HL-60 (cell line): ENCODE measurements at regions not wholly inside any gene's neighbourhood (a gene's known extent, or its start where the extent isn't known, plus 50 kb on each side); places are given as distances from the start of the nearest gene placed in this dataset.

ENCODE experiments used
- DNase-seq, 2 experiments: peaks; one replicate each; pipeline ENCODE4 v3.0.0-alpha.2; 2010 to 2020; ENCODE audit warnings: low read depth in 1 of 2, low spot score in 1 of 2
- H3K27ac ChIP-seq: fragments of 250-450 bp; sonication (Bioruptor Pico); replicated peaks from 2 replicates; pipeline ENCODE4 v1.5.1; 2020; ENCODE audit warnings: mild to moderate bottlenecking, moderate library complexity
- H3K27me3 ChIP-seq: fragments of 250-450 bp; sonication (Bioruptor Pico); 2 replicates; pipeline ENCODE4 v1.5.1; 2021; ENCODE audit warnings: mild to moderate bottlenecking, moderate library complexity; ENCODE audit not compliant: insufficient read depth, poor library complexity, severe bottlenecking
- H3K4me3 ChIP-seq: replicated peaks from 2 replicates; pipeline ENCODE4 v1.5.1; 2011; ENCODE audit warnings: mild to moderate bottlenecking, control low read depth, low read length; ENCODE audit not compliant: insufficient read depth
- GABPA ChIP-seq: IDR thresholded peaks from 2 replicates; pipeline ENCODE4 v1.6.1; 2012; ENCODE audit warnings: low read depth
- POLR2AphosphoS5 ChIP-seq: IDR thresholded peaks from 2 replicates; pipeline ENCODE4 v1.6.1; 2012; ENCODE audit warnings: low read depth
- SPI1 ChIP-seq: IDR thresholded peaks from 2 replicates; pipeline ENCODE4 v1.6.1; 2012; ENCODE audit warnings: low read depth, mild to moderate bottlenecking, borderline replicate concordance
- TF ChIP-seq, protein P1 (sequence below): IDR thresholded peaks from one replicate; pipeline ENCODE4 v1.5.1; 2011; ENCODE audit warnings: low read length, control low read depth, inconsistent platforms; ENCODE audit not compliant: insufficient read depth
- TF ChIP-seq, protein P2 (sequence below): IDR thresholded peaks from 2 replicates; pipeline ENCODE4 v1.6.1; 2012; ENCODE audit warnings: low read depth; ENCODE audit not compliant: insufficient replicate concordance

DNA sequence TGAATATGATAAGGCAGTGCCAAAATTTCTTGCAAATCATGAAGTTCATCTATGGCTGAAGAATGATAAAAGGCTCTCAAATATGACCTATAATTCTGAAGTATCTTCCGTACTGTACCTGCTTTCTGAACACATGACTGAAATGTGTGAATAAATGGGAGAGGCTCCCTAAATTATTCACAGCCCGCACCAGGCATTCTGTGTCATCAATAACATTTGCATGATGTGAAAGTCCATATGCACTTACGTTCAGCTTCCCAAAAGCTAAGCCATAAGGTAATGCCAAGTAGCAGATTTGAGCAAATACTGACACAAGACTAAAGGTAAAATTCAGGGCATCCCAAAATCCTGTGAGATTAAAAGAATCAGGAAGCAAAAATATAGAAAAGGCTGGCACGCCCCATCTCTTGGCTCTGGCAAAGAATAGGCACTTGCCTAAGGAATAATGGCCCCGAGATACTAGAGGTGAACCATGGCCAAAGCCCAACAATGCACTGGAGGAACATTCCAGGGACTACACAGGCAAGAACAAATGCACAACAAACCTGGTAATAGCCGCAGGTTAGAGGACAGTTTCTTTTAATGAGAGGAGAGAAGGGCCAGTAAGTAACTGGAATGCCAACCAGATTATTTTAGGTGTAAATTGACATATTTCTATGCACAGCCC is 280.5 kb downstream of the IPMK start:
- DNase-seq = no peak
- H3K4me3 ChIP-seq = no peak overlapping the region
- H3K27me3 ChIP-seq = no peaks in the 10 kb centered on the region
- H3K27ac ChIP-seq = no peak overlapping the region
- no peak for TF ChIP-seq SPI1
- TF ChIP-seq, protein P1, sequence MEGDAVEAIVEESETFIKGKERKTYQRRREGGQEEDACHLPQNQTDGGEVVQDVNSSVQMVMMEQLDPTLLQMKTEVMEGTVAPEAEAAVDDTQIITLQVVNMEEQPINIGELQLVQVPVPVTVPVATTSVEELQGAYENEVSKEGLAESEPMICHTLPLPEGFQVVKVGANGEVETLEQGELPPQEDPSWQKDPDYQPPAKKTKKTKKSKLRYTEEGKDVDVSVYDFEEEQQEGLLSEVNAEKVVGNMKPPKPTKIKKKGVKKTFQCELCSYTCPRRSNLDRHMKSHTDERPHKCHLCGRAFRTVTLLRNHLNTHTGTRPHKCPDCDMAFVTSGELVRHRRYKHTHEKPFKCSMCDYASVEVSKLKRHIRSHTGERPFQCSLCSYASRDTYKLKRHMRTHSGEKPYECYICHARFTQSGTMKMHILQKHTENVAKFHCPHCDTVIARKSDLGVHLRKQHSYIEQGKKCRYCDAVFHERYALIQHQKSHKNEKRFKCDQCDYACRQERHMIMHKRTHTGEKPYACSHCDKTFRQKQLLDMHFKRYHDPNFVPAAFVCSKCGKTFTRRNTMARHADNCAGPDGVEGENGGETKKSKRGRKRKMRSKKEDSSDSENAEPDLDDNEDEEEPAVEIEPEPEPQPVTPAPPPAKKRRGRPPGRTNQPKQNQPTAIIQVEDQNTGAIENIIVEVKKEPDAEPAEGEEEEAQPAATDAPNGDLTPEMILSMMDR = no peak
- TF ChIP-seq POLR2AphosphoS5 = no peak
- no peak for TF ChIP-seq GABPA

DNA sequence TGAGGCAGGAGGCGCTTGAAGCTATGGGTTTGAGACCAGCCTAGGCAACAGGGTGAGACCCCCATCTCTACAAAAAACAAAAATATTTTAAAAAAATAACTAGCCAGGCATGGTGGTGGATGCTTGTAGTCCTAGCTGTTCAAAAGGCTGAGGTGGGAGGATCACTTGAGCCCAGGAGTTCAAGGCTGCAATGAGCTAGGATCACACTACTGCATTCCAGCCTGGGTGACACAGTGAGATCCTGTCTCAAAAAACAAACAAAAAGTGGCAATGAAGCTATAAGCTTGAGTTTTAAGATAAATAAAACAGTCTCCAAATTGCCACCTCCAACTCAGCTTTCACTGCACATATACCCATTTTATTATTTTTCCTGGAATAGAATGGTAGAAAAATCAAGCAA is 281.3 kb downstream of the IPMK start:
- Histone ChIP-seq H3K27ac (no peak overlapping the region), H3K27me3 (no peaks in the 10 kb centered on the region), H3K4me3 (no peak overlapping the region)
- DNase-seq = no peak
- TF ChIP-seq, protein P2, sequence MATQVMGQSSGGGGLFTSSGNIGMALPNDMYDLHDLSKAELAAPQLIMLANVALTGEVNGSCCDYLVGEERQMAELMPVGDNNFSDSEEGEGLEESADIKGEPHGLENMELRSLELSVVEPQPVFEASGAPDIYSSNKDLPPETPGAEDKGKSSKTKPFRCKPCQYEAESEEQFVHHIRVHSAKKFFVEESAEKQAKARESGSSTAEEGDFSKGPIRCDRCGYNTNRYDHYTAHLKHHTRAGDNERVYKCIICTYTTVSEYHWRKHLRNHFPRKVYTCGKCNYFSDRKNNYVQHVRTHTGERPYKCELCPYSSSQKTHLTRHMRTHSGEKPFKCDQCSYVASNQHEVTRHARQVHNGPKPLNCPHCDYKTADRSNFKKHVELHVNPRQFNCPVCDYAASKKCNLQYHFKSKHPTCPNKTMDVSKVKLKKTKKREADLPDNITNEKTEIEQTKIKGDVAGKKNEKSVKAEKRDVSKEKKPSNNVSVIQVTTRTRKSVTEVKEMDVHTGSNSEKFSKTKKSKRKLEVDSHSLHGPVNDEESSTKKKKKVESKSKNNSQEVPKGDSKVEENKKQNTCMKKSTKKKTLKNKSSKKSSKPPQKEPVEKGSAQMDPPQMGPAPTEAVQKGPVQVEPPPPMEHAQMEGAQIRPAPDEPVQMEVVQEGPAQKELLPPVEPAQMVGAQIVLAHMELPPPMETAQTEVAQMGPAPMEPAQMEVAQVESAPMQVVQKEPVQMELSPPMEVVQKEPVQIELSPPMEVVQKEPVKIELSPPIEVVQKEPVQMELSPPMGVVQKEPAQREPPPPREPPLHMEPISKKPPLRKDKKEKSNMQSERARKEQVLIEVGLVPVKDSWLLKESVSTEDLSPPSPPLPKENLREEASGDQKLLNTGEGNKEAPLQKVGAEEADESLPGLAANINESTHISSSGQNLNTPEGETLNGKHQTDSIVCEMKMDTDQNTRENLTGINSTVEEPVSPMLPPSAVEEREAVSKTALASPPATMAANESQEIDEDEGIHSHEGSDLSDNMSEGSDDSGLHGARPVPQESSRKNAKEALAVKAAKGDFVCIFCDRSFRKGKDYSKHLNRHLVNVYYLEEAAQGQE = no peak
- TF ChIP-seq, protein P1 = no peak
- TF ChIP-seq POLR2AphosphoS5 (no peak), GABPA (no peak), SPI1 (no peak)

DNA sequence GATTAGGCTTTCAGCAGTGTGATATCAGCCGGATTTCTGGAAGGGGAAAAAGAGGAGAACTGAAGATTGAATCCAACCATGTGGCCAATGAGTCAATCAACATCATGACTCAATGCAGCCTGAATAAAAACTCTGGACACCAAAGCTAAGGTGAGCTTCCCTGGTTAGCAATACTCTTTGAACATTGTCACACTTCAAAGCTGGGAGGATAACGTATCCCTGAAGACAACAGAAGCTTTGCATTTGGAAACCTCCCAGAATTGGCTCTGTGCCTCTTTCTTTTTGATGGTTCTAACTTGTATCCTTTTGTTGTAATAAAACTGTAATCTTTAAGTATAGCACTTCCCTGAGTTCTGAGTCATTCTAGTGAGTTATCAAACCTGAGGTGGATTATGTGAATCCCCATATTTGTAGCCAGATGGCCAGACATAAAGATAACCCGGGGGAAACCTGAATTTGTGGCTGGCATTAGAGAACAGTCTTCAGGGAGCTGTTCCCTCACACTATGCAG is 284.4 kb downstream of the IPMK start:
- TF ChIP-seq POLR2AphosphoS5 = no peak
- TF ChIP-seq, protein P2 = no peak
- TF ChIP-seq GABPA = no peak
- TF ChIP-seq, protein P1 = no peak
- no peak for TF ChIP-seq SPI1
- no peaks in the 10 kb centered on the region for H3K27me3 ChIP-seq
- no peak overlapping the region for H3K4me3 ChIP-seq
- H3K27ac ChIP-seq = no peak overlapping the region
- DNase-seq = no peak
